ENCODE measurements at regions not wholly inside any gene's neighbourhood (a gene's known extent, or its start where the extent isn't known, plus 50 kb on each side); places are given as distances from the start of the nearest gene placed in this dataset.

- Histone ChIP-seq H3K36me3 (ENCODE audit: control insufficient read depth in 2 of 2, extremely low read depth in 1 of 2, insufficient read depth in 2 of 2, low read length in 2 of 2) (no peaks in the 10 kb centered on the region), H3K4me2 (ENCODE audit: insufficient read depth, low read length) (no peak overlapping the region), H3K4me3 (replicated peaks in 1 of 3; ENCODE audit: insufficient read depth in 1 of 3, low read depth in 1 of 3, low read length in 3 of 3) (no peak overlapping the region), H4K20me1 (replicated peaks; ENCODE audit: control insufficient read depth, extremely low read depth, insufficient read depth, low read length) (no peaks in the 10 kb centered on the region), H3K27ac (ENCODE audit: insufficient read depth, low read depth, low read length) (no peak overlapping the region), H3K4me1 (ENCODE audit: control insufficient read depth, extremely low read depth, insufficient read depth, low read length) (no peaks in the 10 kb centered on the region), H3K9ac (replicated peaks; ENCODE audit: extremely low read depth, insufficient read depth, low read length) (no peak overlapping the region), H3K9me1 (replicated peaks; ENCODE audit: control insufficient read depth, extremely low read depth, insufficient read depth, low read length) (no peaks in the 10 kb centered on the region), H2AFZ (ENCODE audit: low read depth, low read length) (no peak overlapping the region), H3K79me2 (ENCODE audit: control insufficient read depth, insufficient read depth, low read length) (no peaks in the 10 kb centered on the region), H3K27me3 (ENCODE audit: control insufficient read depth in 2 of 2, insufficient read depth in 2 of 2, low read length in 2 of 2) (no peaks in the 10 kb centered on the region), H3K9me3 (replicated peaks; ENCODE audit: control insufficient read depth, insufficient read depth, low read length) (no peaks in the 10 kb centered on the region)
- dilution Hi-C loops (cut with MboI; ENCODE audit: extremely low pct_ligation_motif_present, low sequenced_read_pairs) (no loop called here), intact Hi-C loops (cut with micrococcal nuclease) (no loop called here)
- no TSS peak for BruUV-seq (replicated peaks)
- TF ChIP-seq POLR2AphosphoS5 (IDR thresholded peaks at IDR 0.05; ENCODE audit: insufficient read depth, low read depth, low read length): no peak
- FAIRE-seq (no peak), DNase-seq (ENCODE audit: low read depth, low spot score) (no peak)
- CTCF ChIA-PET: interaction anchor here (0.7 to 1.2 kb wide), 4 partner anchors 8 to 503 kb away, joined by 3 read pairs; no protein-coding TSS in a partner anchor
- POLR2A ChIA-PET: no interaction called here
Observed at GRCh38 chr3:177553579-177553978, 356.3 kb upstream of the TBL1XR1 start.

- TF ChIP-seq CTCF (IDR thresholded peaks at IDR 0.05; ENCODE audit: extremely low read depth in 1 of 2, insufficient read depth in 1 of 2, low read depth in 1 of 2, low read length in 2 of 2) (no peak), POLR2A (IDR thresholded peaks at IDR 0.05; ENCODE audit: low read depth, low read length) (no peak), FOS (IDR thresholded peaks at IDR 0.05; ENCODE audit: borderline replicate concordance, insufficient read depth, low read length) (no peak), EZH2 (IDR thresholded peaks at IDR 0.05; ENCODE audit: borderline replicate concordance, low read depth, low read length, severe bottlenecking) (no peak), GATA2 (IDR thresholded peaks at IDR 0.05; ENCODE audit: insufficient read depth, insufficient read length, low read depth, low read length) (no peak), MAX (IDR thresholded peaks at IDR 0.05; ENCODE audit: insufficient read depth, insufficient read length) (no peak), JUN (IDR thresholded peaks at IDR 0.05; ENCODE audit: borderline replicate concordance, insufficient read depth, insufficient read length, low read depth) (no peak), MYC (IDR thresholded peaks at IDR 0.05; ENCODE audit: low read depth, low read length) (no peak), POLR2AphosphoS5 (IDR thresholded peaks at IDR 0.05; ENCODE audit: insufficient read depth, low read depth, low read length) (no peak)
- Histone ChIP-seq H3K9ac (replicated peaks; ENCODE audit: extremely low read depth, insufficient read depth, low read length) (no peak overlapping the region), H3K27ac (ENCODE audit: insufficient read depth, low read depth, low read length) (no peak overlapping the region), H3K27me3 (ENCODE audit: control insufficient read depth in 2 of 2, insufficient read depth in 2 of 2, low read length in 2 of 2) (no peaks in the 10 kb centered on the region), H3K9me3 (replicated peaks; ENCODE audit: control insufficient read depth, insufficient read depth, low read length) (no peaks in the 10 kb centered on the region), H3K4me3 (replicated peaks in 1 of 3; ENCODE audit: insufficient read depth in 1 of 3, low read depth in 1 of 3, low read length in 3 of 3) (no peak overlapping the region), H3K4me2 (ENCODE audit: insufficient read depth, low read length) (no peak overlapping the region), H2AFZ (ENCODE audit: low read depth, low read length) (no peak overlapping the region), H3K4me1 (ENCODE audit: control insufficient read depth, extremely low read depth, insufficient read depth, low read length) (no peaks in the 10 kb centered on the region), H3K79me2 (ENCODE audit: control insufficient read depth, insufficient read depth, low read length) (no peaks in the 10 kb centered on the region), H4K20me1 (replicated peaks; ENCODE audit: control insufficient read depth, extremely low read depth, insufficient read depth, low read length) (no peaks in the 10 kb centered on the region), H3K9me1 (replicated peaks; ENCODE audit: control insufficient read depth, extremely low read depth, insufficient read depth, low read length) (no peaks in the 10 kb centered on the region), H3K36me3 (ENCODE audit: control insufficient read depth in 2 of 2, extremely low read depth in 1 of 2, insufficient read depth in 2 of 2, low read length in 2 of 2) (no peaks in the 10 kb centered on the region)
- POLR2A ChIA-PET: no interaction called here
- dilution Hi-C loops (cut with MboI; ENCODE audit: extremely low pct_ligation_motif_present, low sequenced_read_pairs) (no loop called here), intact Hi-C loops (cut with micrococcal nuclease) (no loop called here)
- CTCF ChIA-PET: no interaction called here
- DNase-seq (ENCODE audit: low read depth, low spot score) (no peak), FAIRE-seq (no peak)
- BruUV-seq (replicated peaks): no TSS peak
Observed at GRCh38 chr3:177554895-177555759, 357.8 kb upstream of the TBL1XR1 start.
